Ammon's horn (tissue), 1 donor: ENCODE measurements at regions not wholly inside any gene's neighbourhood (a gene's known extent, or its start where the extent isn't known, plus 50 kb on each side); places are given as distances from the start of the nearest gene placed in this dataset.
A peak's percentile ranks its signal among the peaks of the same experiment; 100 is the strongest.

Experiments used
- DNase-seq: peaks from one replicate; pipeline ENCODE4 v3.0.0-alpha.2; 2016; ENCODE audit warnings: low spot score

- DNase-seq = no peak
Measured at GRCh38 chr10:43901744-43902504, 253.2 kb upstream of the ZNF32 start.

GRCh38 chr10:43901302-43901701 is 252.6 kb upstream of the ZNF32 start:
- no peak for DNase-seq

GRCh38 chr10:43900571-43900970 is 251.9 kb upstream of the ZNF32 start:
- no peak for DNase-seq

GRCh38 chr10:43899224-43899959 is 250.7 kb upstream of the ZNF32 start:
- no peak for DNase-seq

GRCh38 chr10:43898592-43898991 is 249.9 kb upstream of the ZNF32 start:
- no peak for DNase-seq

GRCh38 chr10:43897765-43898419 is 249.2 kb upstream of the ZNF32 start:
- DNase-seq = no peak

- no peak for DNase-seq
Measured at GRCh38 chr10:43892062-43892770, 243.5 kb upstream of the ZNF32 start.

GRCh38 chr10:43891241-43891640 is 242.6 kb upstream of the ZNF32 start:
- no peak for DNase-seq

- no peak for DNase-seq
Measured at GRCh38 chr10:43890124-43890523, 241.4 kb upstream of the ZNF32 start.

- no peak for DNase-seq
Measured at GRCh38 chr10:43888586-43888985, 239.9 kb upstream of the ZNF32 start.

GRCh38 chr10:43885842-43886241 is 237.2 kb upstream of the ZNF32 start:
- DNase-seq = no peak

- DNase-seq = no peak
Measured at GRCh38 chr10:43885252-43885651, 236.6 kb upstream of the ZNF32 start.

- no peak for DNase-seq
Measured at GRCh38 chr10:43884501-43885105, 235.9 kb upstream of the ZNF32 start.

GRCh38 chr10:43882711-43883110 is 234.0 kb upstream of the ZNF32 start:
- no peak for DNase-seq

GRCh38 chr10:43881657-43882056 is 233.0 kb upstream of the ZNF32 start:
- DNase-seq = no peak

GRCh38 chr10:43880160-43880559 is 231.5 kb upstream of the ZNF32 start:
- no peak for DNase-seq

GRCh38 chr10:43879742-43880141 is 231.1 kb upstream of the ZNF32 start:
- DNase-seq = no peak

GRCh38 chr10:43879162-43879561 is 230.5 kb upstream of the ZNF32 start:
- DNase-seq = no peak

GRCh38 chr10:43878386-43878785 is 229.7 kb upstream of the ZNF32 start:
- DNase-seq = peak; percentile 15

- DNase-seq = no peak
Measured at GRCh38 chr10:43876976-43877375, 228.3 kb upstream of the ZNF32 start.

- no peak for DNase-seq
Measured at GRCh38 chr10:43874984-43875383, 226.3 kb upstream of the ZNF32 start.

GRCh38 chr10:43873717-43874116 is 225.0 kb upstream of the ZNF32 start:
- no peak for DNase-seq
